Medulla oblongata (tissue), 1 donor: ENCODE measurements at regions not wholly inside any gene's neighbourhood (a gene's known extent, or its start where the extent isn't known, plus 50 kb on each side); places are given as distances from the start of the nearest gene placed in this dataset.

Experiments
- DNase-seq: peaks from one replicate; pipeline ENCODE4 v3.0.0-alpha.2; 2015; ENCODE audit errors: extremely low spot score

DNA sequence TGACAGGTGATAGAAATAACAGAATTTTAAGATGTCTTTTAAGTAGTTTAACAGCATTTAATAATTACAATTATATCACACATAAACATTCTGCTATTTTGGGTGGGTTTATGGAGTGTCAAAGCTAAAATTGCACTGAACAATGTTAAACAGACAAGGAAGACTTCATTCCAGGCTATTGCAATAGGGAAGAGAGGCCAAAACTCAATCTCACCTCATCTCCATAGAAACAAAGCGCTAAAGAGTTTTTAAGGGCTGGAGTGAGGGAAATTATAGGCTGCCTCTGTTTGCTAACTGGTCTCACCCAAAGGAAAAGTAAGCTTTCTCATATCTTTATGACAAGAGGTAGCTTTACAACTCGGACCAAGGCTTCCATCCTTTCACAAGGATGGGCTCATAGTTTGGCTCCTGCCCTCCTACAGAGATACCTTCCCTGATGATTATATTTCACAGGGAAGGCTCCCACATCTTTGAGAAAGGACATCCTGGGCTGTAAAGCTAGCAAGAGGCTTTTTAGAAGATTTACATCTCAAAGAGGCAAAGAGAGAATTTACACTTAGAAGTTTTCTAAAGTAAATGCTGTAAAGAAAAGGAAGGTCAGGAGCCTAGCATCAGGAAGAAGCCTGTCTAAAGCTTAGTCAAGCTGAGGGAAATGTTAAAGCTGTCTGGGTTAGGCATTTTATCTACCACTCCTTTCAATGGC is 350.2 kb upstream of the IMPG1 start:
- DNase-seq, result no peak

DNA sequence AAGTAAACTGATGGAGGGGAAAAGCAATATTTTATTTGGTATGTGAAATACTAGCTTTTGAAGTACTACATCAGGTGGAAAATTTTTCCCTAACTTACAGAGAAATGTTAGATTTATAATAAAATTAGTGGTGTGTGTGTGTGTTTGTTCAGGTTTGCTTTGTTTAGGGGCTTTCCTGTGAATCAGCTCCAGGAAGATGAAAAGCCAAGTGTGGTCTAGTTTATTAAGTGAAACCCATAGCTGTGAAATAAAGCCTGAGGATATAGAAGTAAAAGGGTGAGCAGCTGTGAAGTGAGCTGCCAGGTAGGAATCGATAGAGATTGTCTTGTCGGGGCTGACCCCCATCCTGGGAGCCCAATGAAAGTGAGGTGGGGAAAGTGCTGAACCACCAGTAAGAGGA is 347.6 kb upstream of the IMPG1 start:
- DNase-seq, result no peak

DNA sequence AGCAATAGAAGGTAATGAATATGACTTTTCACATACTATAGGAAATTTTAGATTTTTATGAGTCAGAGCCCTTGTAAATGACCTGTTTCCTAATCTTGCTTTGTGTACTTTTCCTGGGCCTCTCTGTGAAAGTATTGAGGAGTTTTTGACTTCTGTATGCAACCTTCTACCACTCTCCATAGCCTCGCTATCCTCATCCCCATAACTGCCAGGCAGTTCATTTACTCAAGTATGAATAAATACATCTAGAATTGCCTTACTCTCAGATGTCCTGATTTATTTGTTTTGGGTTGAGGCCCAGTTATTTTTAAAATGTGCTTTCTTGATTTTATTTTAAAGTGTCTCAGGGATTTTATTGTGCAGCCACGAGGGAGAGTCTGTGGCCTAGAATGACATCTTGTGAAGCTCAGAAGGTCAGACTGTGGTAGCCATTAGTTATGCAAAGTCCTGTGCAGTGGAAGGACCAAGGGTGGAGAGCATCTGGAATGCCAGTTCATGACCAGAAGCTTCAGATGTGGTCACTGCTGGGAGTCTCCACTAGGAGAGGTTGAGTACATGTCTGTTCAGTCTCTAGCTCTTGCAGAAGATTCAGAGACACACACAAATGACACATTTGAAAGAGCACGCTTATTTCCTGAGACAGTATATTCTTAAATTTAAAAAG is 346.2 kb upstream of the IMPG1 start:
- DNase-seq, result no peak

DNA sequence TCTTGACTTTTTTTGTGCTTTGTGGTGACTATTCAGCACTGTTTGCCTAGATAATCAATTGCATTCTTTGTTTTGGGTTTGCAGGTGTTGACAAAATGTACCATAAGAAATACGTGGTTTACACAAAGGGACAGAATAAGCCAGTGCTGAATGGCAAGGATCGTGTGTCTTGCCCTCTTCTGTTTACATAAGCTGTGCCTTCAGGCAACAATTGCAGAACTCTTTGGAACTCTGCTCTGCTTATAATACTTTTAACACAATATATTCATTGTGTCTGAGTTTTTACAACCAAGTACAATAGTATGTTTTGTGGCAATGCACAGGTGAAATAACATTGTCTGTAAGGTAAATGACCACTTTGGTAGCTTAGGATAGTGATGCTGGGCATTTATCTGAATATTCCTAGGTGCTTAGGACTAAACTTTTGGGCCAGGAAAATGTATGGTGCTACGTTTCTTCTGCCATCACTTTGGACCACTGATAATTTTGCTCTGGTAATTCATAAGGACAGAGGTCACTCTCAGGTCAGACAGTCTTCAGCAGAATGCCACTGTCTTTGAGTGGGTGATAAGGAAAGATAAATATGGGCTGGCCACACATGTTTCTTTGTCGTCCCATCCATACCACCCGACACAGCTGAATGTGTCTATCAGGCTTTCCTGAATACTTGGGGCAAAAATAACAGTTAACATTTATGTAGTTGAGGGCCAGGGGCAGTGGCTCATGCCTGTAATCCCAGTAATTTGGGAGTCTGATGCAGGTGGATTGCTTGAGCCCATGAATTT is 344.6 kb upstream of the IMPG1 start:
- no peak for DNase-seq

DNA sequence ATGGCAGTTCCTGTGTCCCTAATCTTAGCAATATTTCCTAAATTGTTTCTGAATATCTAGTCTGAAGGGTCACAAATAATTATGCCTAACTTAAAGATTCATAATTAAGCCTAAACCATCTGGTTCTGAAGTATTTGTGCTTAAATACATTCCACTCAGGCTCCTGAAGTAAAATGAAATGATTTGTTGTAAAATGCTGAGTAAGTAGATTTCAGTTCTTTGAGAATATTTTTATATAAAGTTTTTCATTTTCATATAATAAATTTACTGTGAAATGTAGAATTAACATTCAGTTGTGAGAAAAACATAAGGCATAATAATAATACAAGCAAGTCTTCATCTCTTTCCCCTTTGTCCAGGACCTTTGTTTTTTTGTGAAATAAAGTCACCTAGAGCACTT is 330.6 kb upstream of the IMPG1 start:
- DNase-seq, result no peak

DNA sequence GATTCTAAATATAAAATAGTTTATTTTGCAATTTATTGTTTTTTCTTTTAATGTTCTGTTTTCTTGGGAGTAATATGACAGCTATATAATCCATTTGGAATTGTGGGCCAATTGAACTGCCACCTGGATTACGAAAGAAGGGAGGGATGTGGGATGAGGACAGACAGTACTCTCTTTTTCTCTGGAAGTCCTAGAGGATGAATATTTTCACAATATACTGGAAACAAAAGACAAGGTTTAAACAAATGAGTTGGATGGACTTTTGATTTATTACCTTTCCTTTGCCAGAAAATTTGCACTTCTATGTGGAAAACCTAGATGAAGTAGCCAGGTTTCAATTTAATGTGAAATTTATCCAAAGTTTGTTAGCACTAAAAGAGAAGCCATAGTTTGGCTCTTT is 325.5 kb upstream of the IMPG1 start:
- DNase-seq, result no peak

DNA sequence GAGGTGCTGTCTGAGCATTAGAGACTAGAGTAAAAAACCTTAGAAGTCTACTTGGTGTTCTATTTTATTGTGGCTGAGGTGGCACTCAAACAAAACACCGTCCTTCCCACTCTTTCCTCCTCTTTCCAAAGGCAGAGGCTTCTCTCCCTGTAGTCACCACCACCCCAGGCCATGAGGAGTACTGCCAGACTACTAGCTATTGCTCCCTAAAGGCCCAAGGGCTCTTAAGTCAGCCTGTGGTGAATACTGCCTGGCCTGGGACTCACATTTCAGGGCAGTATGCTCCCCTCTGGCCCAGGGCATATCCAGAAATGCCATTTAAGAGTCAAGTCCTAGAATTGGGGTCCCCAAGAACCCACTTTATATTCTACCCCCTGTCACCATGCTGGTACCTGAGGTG is 309.7 kb upstream of the IMPG1 start:
- no peak for DNase-seq

DNA sequence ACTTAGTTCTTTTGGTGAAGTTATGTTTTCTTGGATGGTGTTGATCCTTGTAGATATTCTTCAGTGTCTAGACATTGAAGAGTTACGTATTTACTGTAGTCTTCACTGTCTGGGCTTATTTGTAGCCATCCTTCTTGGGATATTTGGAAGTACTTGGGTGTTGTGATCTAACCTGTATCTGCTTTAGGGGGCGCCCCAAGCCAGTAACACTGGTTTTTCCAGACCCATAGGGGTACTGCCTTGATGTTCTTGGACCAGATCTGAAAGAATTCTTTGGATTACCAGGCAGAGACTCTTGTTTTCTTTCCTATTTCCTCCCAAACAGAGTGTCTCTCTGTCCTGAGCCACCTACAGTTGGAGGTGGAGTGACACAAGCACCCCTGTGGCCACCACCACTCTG is 309.1 kb upstream of the IMPG1 start:
- no peak for DNase-seq

DNA sequence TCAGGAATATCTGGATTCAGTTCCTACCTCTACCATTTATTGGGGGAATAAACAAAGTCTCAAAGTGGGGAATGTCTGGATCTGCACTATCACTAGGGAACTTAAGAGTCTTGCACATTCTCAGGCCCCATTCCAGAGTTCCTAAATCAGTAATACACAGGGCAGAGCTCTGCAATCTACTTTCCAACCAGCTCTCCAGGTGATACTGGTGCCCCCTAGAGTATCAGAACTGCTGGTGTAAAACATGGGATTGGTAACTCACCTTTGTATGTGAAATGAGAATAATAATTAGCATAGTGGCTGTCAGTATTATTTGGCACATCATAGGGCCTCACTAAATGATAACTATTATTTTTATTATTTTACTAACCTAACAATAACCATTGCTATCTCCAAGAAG is 278.8 kb upstream of the IMPG1 start:
- no peak for DNase-seq

DNA sequence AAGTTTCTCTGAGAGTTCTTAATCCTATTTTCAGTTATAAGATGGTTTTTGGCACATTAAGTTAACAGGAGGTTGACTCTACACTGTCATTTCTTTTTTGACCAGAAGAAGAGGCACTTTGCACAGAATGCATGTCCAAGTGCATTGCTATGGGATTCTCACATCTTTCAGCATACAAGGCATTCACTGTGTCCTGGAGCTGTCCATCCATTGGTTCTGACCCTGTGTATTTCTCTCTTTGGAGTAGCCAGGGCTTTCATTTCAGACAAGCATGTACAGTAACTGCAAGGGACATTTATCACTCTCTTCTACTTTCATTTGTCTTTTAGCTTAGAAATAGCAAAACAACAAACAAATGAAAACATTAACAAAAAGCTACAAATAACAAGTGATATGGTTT is 275.1 kb upstream of the IMPG1 start:
- DNase-seq, result no peak

DNA sequence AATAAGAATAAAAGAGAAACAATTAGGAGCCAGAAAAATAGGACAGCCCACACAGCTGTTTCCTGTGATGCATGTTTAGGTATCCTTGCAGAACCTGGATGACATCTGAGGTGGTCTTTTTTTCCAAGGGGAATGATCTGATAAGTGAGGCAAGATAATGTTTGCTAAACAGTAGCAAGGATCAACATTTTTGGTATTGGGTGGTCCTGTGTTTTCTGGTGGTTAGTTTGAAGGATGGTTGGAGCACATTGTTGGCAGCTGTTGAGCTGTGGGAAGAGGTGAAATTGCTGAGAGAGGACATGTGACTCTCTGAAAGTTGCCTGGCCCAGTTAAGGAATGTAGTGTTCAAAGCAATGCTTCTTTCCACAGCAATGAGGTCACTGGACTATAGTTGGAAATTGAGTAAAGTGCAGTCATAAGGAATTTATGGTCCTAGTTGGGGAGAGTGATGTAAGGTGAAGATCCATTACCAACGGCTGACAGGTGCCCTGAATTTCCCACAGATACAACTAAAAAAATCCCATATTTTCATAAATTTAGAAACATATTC is 270.2 kb upstream of the IMPG1 start:
- DNase-seq, result no peak

DNA sequence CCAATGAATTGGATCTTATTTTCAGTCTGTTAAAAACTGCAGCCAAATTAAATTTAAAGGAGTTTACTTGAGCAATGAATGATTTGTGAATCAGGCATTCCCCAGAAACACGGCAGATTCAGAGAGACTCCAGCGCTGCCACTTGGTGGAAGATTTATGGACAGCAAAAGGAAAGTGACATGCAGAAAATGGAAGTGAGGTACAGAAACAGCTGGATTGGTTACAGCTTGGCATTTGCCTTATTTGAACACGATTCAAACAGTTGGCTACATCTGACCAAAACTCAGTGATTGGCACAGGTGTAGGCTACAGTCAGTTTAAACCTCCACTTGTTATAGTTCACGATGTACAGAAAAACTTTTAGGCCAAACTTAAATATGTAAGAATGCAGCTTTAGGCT is 257.6 kb upstream of the IMPG1 start:
- no peak for DNase-seq

DNA sequence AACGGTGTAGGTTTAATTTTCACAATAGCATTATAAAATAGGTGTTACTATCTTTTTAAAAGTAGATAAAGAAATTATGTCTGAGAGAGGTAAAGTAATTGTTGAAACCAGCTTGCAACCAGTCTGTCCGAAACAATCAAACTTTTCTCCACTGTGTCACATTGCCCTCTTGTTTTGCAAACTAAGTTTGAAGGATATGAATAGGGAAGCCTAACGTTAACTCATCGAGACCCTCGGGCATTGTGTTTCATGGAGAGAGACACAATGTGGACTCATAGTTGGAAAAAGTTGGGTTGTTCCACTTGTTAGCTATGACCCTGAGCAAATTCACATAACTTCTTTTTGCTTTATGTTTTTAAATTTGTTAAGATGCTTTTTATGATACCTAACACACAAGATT is 254.4 kb upstream of the IMPG1 start:
- DNase-seq, result no peak
